SK-N-SH treated with all-trans-retinoic acid at 6 μM for 48 hours (cell line): ENCODE measurements at regions not wholly inside any gene's neighbourhood (a gene's known extent, or its start where the extent isn't known, plus 50 kb on each side); places are given as distances from the start of the nearest gene placed in this dataset.

ENCODE experiments used
- ATAC-seq: fragments of 200-7000 bp; cut with Tn5 transposase; 3 replicates; pipeline ENCODE4 v1.9.1; 2020; ENCODE audit warnings: mild to moderate bottlenecking, moderate library complexity
- ARNTL ChIP-seq: fragments of 450-650 bp; formaldehyde crosslinking; IDR thresholded peaks from 2 replicates; pipeline ENCODE4 v1.5.0; 2020; ENCODE audit warnings: low read depth, mild to moderate bottlenecking, moderate library complexity, borderline replicate concordance
- BACH2 ChIP-seq: fragments of 250-450 bp; sonication (Bioruptor Pico); IDR thresholded peaks from 2 replicates; pipeline ENCODE4 v1.9.0; 2021; ENCODE audit warnings: mild to moderate bottlenecking, borderline replicate concordance
- CREB5 ChIP-seq: fragments of 250-450 bp; sonication (Bioruptor Pico); IDR thresholded peaks from 2 replicates; pipeline ENCODE4 v1.5.1; 2020; ENCODE audit warnings: low read depth, mild to moderate bottlenecking, moderate library complexity
- CSDC2 ChIP-seq: fragments of 250-450 bp; sonication (Bioruptor Pico); IDR thresholded peaks from 2 replicates; pipeline ENCODE4 v1.5.0; 2020; ENCODE audit warnings: mild to moderate bottlenecking, moderate library complexity
- CSRNP3 ChIP-seq: fragments of 250-450 bp; sonication (Bioruptor Pico); IDR thresholded peaks from 2 replicates; pipeline ENCODE4 v1.5.1; 2021; ENCODE audit warnings: mild to moderate bottlenecking, moderate library complexity
- ESRRG ChIP-seq: fragments of 250-450 bp; sonication (Bioruptor Pico); IDR thresholded peaks from 2 replicates; pipeline ENCODE4 v1.6.1; 2021; ENCODE audit warnings: mild to moderate bottlenecking
- GLIS3 ChIP-seq: fragments of 250-450 bp; sonication (Bioruptor Pico); IDR thresholded peaks from 2 replicates; pipeline ENCODE4 v1.5.0; 2020; ENCODE audit warnings: mild to moderate bottlenecking, moderate library complexity
- ISL1 ChIP-seq: fragments of 250-450 bp; sonication (Bioruptor Pico); IDR thresholded peaks from 2 replicates; pipeline ENCODE4 v2.1.2; 2022; ENCODE audit warnings: mild to moderate bottlenecking, moderate library complexity
- OSR1 ChIP-seq: fragments of 250-450 bp; sonication (Bioruptor Pico); IDR thresholded peaks from 2 replicates; pipeline ENCODE4 v1.8.0; 2022; ENCODE audit warnings: moderate library complexity, mild to moderate bottlenecking, inconsistent platforms
- PATZ1 ChIP-seq: fragments of 250-450 bp; sonication (Bioruptor Pico); IDR thresholded peaks from 2 replicates; pipeline ENCODE4 v1.8.0; 2020; ENCODE audit warnings: mild to moderate bottlenecking, moderate library complexity, borderline replicate concordance
- POU6F1 ChIP-seq: fragments of 250-450 bp; sonication (Bioruptor Pico); IDR thresholded peaks from 2 replicates; pipeline ENCODE4 v1.8.0; 2021; ENCODE audit warnings: low read depth, mild to moderate bottlenecking, moderate library complexity, borderline replicate concordance
- PPARA ChIP-seq: fragments of 250-450 bp; sonication (Bioruptor Pico); IDR thresholded peaks from 2 replicates; pipeline ENCODE4 v1.5.0; 2020; ENCODE audit warnings: mild to moderate bottlenecking, borderline replicate concordance
- RARB ChIP-seq: fragments of 250-450 bp; sonication (Bioruptor Pico); IDR thresholded peaks from 2 replicates; pipeline ENCODE4 v1.8.0; 2021; ENCODE audit warnings: mild to moderate bottlenecking, moderate library complexity
- SNAI2 ChIP-seq: fragments of 250-450 bp; sonication (Bioruptor Pico); IDR thresholded peaks from 2 replicates; pipeline ENCODE4 v1.5.0; 2020; ENCODE audit warnings: mild to moderate bottlenecking, moderate library complexity
- TCF4 ChIP-seq: fragments of 250-450 bp; sonication (Bioruptor Pico); IDR thresholded peaks from 2 replicates; pipeline ENCODE4 v1.8.0; 2021; ENCODE audit warnings: mild to moderate bottlenecking, moderate library complexity, borderline replicate concordance
- TOX ChIP-seq: fragments of 250-450 bp; sonication (Bioruptor Pico); IDR thresholded peaks from 2 replicates; pipeline ENCODE4 v1.8.0; 2021; ENCODE audit warnings: mild to moderate bottlenecking, moderate library complexity, borderline replicate concordance
- TSHZ2 ChIP-seq: fragments of 250-450 bp; sonication (Bioruptor Pico); IDR thresholded peaks from 2 replicates; pipeline ENCODE4 v1.5.0; 2020; ENCODE audit warnings: mild to moderate bottlenecking, moderate library complexity
- ZFP30 ChIP-seq: fragments of 450-650 bp; formaldehyde crosslinking; IDR thresholded peaks from 2 replicates; pipeline ENCODE4 v1.5.0; 2022; ENCODE audit warnings: mild to moderate bottlenecking, moderate library complexity
- ZNF565 ChIP-seq: fragments of 450-650 bp; formaldehyde crosslinking; conservative IDR thresholded peaks from 2 replicates; pipeline ENCODE4 v1.5.0; 2020; ENCODE audit warnings: low read depth, mild to moderate bottlenecking, moderate library complexity
- ZNF8 ChIP-seq: fragments of 450-650 bp; formaldehyde crosslinking; IDR thresholded peaks from 2 replicates; pipeline ENCODE4 v1.5.0; 2020; ENCODE audit warnings: mild to moderate bottlenecking, moderate library complexity

GRCh38 chr1:170803711-170804110 lies 131.6 kb upstream of the MROH9 start (continued):
- TF ChIP-seq POU6F1 (CRISPR knock-in tag) (no peak), ISL1 (CRISPR knock-in tag) (no peak), ARNTL (CRISPR knock-in tag) (no peak), ESRRG (CRISPR knock-in tag) (no peak), PPARA (CRISPR knock-in tag) (no peak), TSHZ2 (CRISPR knock-in tag) (no peak), TOX (CRISPR knock-in tag) (no peak), ZFP30 (no peak), CSDC2 (CRISPR knock-in tag) (no peak), BACH2 (CRISPR knock-in tag) (no peak)
- TF ChIP-seq, all 23 proteins: peak for 0

- no peak for ATAC-seq
- TF ChIP-seq SNAI2 (CRISPR knock-in tag) (no peak), CREB5 (CRISPR knock-in tag) (no peak), ZNF565 (CRISPR knock-in tag) (no peak), ESRRG (CRISPR knock-in tag) (no peak), PPARA (CRISPR knock-in tag) (no peak)
- TF ChIP-seq, all 23 proteins: peak for 0
These were observed 130.9 kb upstream of the MROH9 start for GRCh38 chr1:170804419-170804818.

GRCh38 chr1:170804879-170805278 lies 130.5 kb upstream of the MROH9 start:
- no peak for TF ChIP-seq OSR1 (CRISPR knock-in tag)
- TF ChIP-seq GLIS3 (CRISPR knock-in tag): no peak
- TF ChIP-seq PPARA (CRISPR knock-in tag): no peak
- no peak for TF ChIP-seq BACH2 (CRISPR knock-in tag)
- no peak for TF ChIP-seq ZNF565 (CRISPR knock-in tag)
- TF ChIP-seq POU6F1 (CRISPR knock-in tag): no peak
- TF ChIP-seq RARB: no peak
- TF ChIP-seq CSRNP3 (CRISPR knock-in tag): no peak
- no peak for TF ChIP-seq PATZ1 (CRISPR knock-in tag)
- no peak for TF ChIP-seq ZFP30
- no peak for TF ChIP-seq ESRRG (CRISPR knock-in tag)
- no peak for TF ChIP-seq TOX (CRISPR knock-in tag)
- TF ChIP-seq CREB5 (CRISPR knock-in tag): no peak
- no peak for TF ChIP-seq CSDC2 (CRISPR knock-in tag)
- TF ChIP-seq ZNF8: no peak
- TF ChIP-seq ARNTL (CRISPR knock-in tag): no peak
- TF ChIP-seq TCF4 (CRISPR knock-in tag): no peak
- TF ChIP-seq, all 23 proteins: peak for 0

More at GRCh38 chr1:170804879-170805278, 130.5 kb upstream of the MROH9 start:
- ATAC-seq: no peak
